Activated CD8-positive, alpha-beta memory T cell treated with anti-CD3 and anti-CD28 coated beads, Interleukin-2, amount 10 ng/mL, durations not matched to agents 7 days and 5 days (primary cell): ENCODE measurements at regions not wholly inside any gene's neighbourhood (a gene's known extent, or its start where the extent isn't known, plus 50 kb on each side); places are given as distances from the start of the nearest gene placed in this dataset.

ENCODE experiments used
- ATAC-seq: fragments of 150-1000 bp; cut with Tn5 transposase; one replicate; pipeline ENCODE4 v1.10.0; 2021; ENCODE audit warnings: moderate library complexity
- CTCF ChIA-PET: fragments of 350-600 bp; sonication (Branson Sonifier 250); formaldehyde crosslinking; loops from one replicate; lab custom pipeline; 2021; ENCODE audit warnings: antibody characterized with exemption; lab: Charles Lee
- DNase-seq: peaks from one replicate; pipeline ENCODE4 v3.0.0-alpha.2; 2020
- H3K27ac Mint-ChIP-seq: one replicate; pipeline ENCODE4 v1.8.0; 2021; ENCODE audit warnings: mild to moderate bottlenecking, mixed read lengths
- H3K27me3 Mint-ChIP-seq: one replicate; pipeline ENCODE4 v1.8.0; 2021; ENCODE audit warnings: mixed read lengths
- H3K36me3 Mint-ChIP-seq: one replicate; pipeline ENCODE4 v1.8.0; 2021; ENCODE audit warnings: mild to moderate bottlenecking, mixed read lengths
- H3K4me1 Mint-ChIP-seq: one replicate; pipeline ENCODE4 v1.8.0; 2021; ENCODE audit warnings: mixed read lengths
- H3K4me3 Mint-ChIP-seq: one replicate; pipeline ENCODE4 v1.8.0; 2021; ENCODE audit warnings: mild to moderate bottlenecking, moderate library complexity, mixed read lengths
- H3K9me3 Mint-ChIP-seq: one replicate; pipeline ENCODE4 v1.8.0; 2022; ENCODE audit warnings: low read depth, mixed read lengths

DNA sequence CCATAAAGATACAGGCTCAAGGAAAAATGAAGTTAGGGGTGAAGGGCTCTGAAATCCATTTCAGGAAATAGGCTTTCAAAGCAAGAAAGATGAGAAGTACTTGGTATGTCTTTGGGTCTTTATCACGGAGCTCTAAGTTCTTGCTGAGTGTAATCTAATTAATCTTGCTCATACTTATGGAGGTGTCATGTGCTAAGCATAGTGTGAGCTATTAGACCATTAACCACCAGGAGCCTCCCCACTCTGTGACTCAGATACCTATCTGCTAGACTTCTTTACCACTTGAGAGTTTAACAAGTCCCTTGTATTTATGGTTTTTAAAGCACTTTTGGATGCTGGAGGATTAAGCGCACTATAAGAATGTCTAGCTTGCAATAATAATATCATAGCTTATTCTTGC lies 678.7 kb downstream of the EPHA4 start:
- Mint-ChIP-seq H3K27ac (no peak overlapping the region), H3K4me3 (no peak overlapping the region), H3K27me3 (no peaks in the 10 kb centered on the region), H3K36me3 (no peaks in the 10 kb centered on the region), H3K4me1 (no peaks in the 10 kb centered on the region), H3K9me3 (no peaks in the 10 kb centered on the region)
- ATAC-seq (no peak), DNase-seq (no peak)
- CTCF ChIA-PET: interaction anchor here (0.7 kb wide), 1 partner anchor 17 kb away, joined by 3 read pairs; no protein-coding TSS in a partner anchor

DNA sequence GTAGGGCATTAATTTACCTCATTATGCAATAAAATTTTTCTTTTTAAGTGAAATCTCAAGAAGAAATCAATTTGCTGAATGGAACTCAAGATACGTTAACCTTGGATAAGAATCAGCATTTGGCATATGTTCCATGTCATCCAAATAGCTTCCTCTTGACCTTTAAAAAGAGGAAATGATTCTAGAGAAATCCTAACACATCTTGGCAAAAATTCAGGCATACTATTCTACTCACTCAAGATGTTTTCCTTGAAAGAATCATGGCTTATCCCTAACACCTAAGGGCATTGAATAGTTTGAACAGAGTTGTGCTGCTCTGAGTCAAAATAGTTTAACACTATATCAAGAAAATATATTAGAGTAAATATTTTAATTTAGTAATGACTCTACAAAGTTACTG lies 678.0 kb downstream of the EPHA4 start:
- Mint-ChIP-seq H3K9me3 (no peaks in the 10 kb centered on the region), H3K4me3 (no peak overlapping the region), H3K27ac (no peak overlapping the region), H3K4me1 (no peaks in the 10 kb centered on the region), H3K36me3 (no peaks in the 10 kb centered on the region), H3K27me3 (no peaks in the 10 kb centered on the region)
- CTCF ChIA-PET: interaction anchor here (0.7 kb wide), 1 partner anchor 18 kb away, joined by 3 read pairs; no protein-coding TSS in a partner anchor
- ATAC-seq (no peak), DNase-seq (no peak)

- DNase-seq (no peak), ATAC-seq (no peak)
- Mint-ChIP-seq H3K36me3 (no peaks in the 10 kb centered on the region), H3K4me3 (no peak overlapping the region), H3K27ac (no peak overlapping the region), H3K4me1 (no peaks in the 10 kb centered on the region), H3K27me3 (no peaks in the 10 kb centered on the region), H3K9me3 (no peaks in the 10 kb centered on the region)
- CTCF ChIA-PET: no interaction called here
Observed at GRCh38 chr2:220899492-220899891, 672.6 kb downstream of the EPHA4 start.

GRCh38 chr2:220904015-220904414 lies 668.1 kb downstream of the EPHA4 start:
- ATAC-seq: no peak
- H3K4me3 Mint-ChIP-seq: no peak overlapping the region
- H3K27ac Mint-ChIP-seq: no peak overlapping the region
- no peaks in the 10 kb centered on the region for H3K4me1 Mint-ChIP-seq
- DNase-seq: no peak
- CTCF ChIA-PET: no interaction called here
- no peaks in the 10 kb centered on the region for H3K36me3 Mint-ChIP-seq
- no peaks in the 10 kb centered on the region for H3K27me3 Mint-ChIP-seq
- H3K9me3 Mint-ChIP-seq: no peaks in the 10 kb centered on the region

GRCh38 chr2:220913384-220913783 lies 658.7 kb downstream of the EPHA4 start:
- ATAC-seq: no peak
- CTCF ChIA-PET: no interaction called here
- H3K27ac Mint-ChIP-seq: no peak overlapping the region

DNA sequence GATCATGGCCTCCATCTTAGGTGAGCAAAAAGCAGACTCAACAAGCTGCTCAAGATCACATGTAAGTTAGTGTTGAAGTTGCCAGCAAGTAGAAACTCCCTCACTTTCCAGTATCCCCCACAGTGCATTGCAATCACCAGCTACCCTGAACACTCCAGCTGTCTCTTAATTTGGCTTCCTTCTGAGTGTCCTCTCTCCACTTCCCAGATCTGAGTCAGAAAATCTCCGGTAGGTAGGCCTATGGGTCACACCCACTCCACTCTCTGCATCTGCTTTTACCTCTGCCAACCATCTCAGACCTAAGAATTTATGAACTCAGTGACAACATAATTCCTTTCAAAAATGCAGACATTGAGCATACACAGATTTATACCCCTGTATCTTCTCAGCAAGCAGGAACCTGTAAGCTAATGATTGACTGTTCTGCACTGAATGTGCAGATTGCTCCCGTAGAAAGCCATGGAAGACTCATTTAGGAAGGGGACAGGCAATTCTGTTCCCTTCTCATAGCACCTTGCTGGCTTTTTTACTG lies 656.9 kb downstream of the EPHA4 start:
- DNase-seq: no peak
- no peaks in the 10 kb centered on the region for H3K9me3 Mint-ChIP-seq
- H3K27ac Mint-ChIP-seq: no peak overlapping the region
- no peak overlapping the region for H3K4me3 Mint-ChIP-seq
- H3K36me3 Mint-ChIP-seq: no peaks in the 10 kb centered on the region
- no peak for ATAC-seq
- no peaks in the 10 kb centered on the region for H3K4me1 Mint-ChIP-seq
- peaks cover 2% of the 10 kb centered on the region for H3K27me3 Mint-ChIP-seq
- CTCF ChIA-PET: no interaction called here

More at GRCh38 chr2:220913384-220913783, 658.7 kb downstream of the EPHA4 start:
- Mint-ChIP-seq H3K9me3 (no peaks in the 10 kb centered on the region), H3K4me1 (no peaks in the 10 kb centered on the region), H3K27me3 (no peaks in the 10 kb centered on the region), H3K4me3 (no peak overlapping the region), H3K36me3 (no peaks in the 10 kb centered on the region)
- no peak for DNase-seq

DNA sequence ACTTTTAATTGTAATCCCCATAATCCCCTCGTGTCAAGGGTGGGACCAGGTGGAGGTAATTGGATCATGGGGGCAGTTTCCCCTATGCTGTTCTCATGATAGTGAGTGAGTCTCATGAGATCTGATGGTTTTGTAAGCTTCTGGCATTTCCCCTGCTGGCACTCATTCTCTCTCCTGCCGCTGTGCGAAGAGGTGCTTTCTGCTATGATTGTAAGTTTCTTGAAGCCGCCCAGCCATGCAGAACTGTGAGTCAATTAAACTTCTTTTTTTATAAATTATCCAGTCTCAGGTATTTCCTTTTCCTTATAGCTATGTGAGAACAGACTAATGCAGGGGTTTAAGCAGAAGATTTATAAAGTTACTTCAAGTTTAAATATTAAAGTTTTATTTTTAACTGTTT lies 655.2 kb downstream of the EPHA4 start:
- ATAC-seq (no peak), DNase-seq (no peak)
- Mint-ChIP-seq H3K4me1 (no peaks in the 10 kb centered on the region), H3K36me3 (no peaks in the 10 kb centered on the region), H3K9me3 (peaks cover 2% of the 10 kb centered on the region), H3K4me3 (no peak overlapping the region), H3K27me3 (peaks cover 2% of the 10 kb centered on the region), H3K27ac (no peak overlapping the region)
- CTCF ChIA-PET: no interaction called here

DNA sequence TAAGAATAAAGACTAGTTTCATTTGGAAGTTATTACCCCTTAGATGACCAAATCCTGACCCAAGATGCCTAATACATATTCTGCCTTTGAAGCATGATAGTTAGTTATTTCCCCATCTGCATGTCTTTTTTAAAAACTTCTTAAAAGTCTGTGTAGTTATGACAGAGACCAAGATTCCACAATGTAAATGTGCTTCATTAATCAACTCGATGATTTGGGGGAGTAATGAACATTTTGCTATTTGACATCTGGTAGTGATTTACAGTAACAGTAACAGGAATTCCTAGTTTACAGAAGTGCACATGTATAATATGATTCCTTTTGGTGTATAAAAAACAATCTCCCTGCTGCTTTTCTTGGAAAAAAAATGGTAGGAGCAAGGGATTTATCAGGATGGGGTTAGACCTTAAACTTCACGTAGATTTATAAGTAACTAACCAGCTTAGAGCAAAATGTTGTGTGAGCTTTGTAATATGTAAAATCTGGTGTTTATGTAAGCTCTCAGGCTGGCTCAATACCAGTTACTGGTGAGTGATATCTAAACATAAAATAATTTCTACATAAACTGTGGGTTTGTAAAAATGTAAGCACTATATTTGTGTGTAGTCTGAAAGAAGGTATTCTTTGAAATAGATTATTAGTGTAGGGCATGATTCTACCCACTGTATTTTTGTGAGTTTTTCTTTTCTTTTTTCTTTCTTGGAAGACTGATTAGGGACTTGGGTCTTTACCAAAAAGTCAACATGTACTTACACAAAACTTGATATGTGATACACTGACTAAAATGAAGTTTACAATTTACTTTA lies 641.6 kb downstream of the EPHA4 start:
- Mint-ChIP-seq H3K27ac (no peak overlapping the region), H3K4me1 (peaks cover 1% of the 10 kb centered on the region), H3K9me3 (peaks cover 9% of the 10 kb centered on the region), H3K4me3 (no peak overlapping the region), H3K27me3 (no peaks in the 10 kb centered on the region), H3K36me3 (peaks cover 1% of the 10 kb centered on the region)
- ATAC-seq (no peak), DNase-seq (no peak)
- CTCF ChIA-PET: no interaction called here

DNA sequence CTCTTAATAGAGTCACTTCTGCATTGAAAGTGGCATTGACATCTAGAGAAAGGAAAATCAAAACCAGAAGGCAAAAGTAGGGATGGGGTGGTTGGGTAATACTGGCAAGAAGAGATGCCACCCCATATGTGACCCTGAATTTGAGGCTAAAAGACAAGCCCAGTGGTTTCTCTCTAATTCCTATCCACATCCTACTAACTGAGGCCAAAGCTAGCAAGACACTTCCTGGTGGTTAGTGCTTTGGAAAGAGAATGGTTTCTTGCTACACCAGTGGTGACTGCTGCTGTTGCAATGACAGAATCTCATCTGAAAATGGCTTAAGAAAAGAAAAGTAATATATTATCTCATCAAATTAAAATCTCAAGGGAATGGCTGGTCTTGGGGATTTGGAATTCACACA lies 640.6 kb downstream of the EPHA4 start:
- H3K27me3 Mint-ChIP-seq: no peaks in the 10 kb centered on the region
- ATAC-seq: no peak
- peaks cover 11% of the 10 kb centered on the region for H3K4me1 Mint-ChIP-seq
- CTCF ChIA-PET: no interaction called here
- no peak for DNase-seq
- no peak overlapping the region for H3K27ac Mint-ChIP-seq
- H3K36me3 Mint-ChIP-seq: peaks cover 1% of the 10 kb centered on the region
- peaks cover 7% of the 10 kb centered on the region for H3K9me3 Mint-ChIP-seq
- H3K4me3 Mint-ChIP-seq: no peak overlapping the region

DNA sequence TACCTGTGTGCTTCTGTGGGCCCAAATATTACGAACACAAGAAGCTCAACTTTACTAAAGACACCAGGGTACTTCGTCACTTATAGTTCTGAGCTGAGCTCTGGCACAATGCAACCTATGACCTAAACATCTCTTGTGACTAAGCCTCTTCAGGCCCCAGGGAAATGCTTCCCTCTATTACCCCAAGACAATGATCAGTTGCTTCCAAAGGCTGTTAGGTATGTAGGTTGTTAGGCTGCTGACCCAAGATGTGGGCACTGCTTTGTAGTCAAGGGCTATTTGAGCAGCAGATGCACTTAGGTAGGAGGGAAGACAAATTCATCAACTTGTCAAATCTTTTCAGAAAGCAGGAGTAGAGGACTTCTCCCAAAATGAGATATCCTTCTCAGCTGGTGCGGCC lies 640.1 kb downstream of the EPHA4 start:
- Mint-ChIP-seq H3K4me1 (peaks cover 13% of the 10 kb centered on the region), H3K36me3 (peaks cover 1% of the 10 kb centered on the region), H3K27me3 (no peaks in the 10 kb centered on the region), H3K4me3 (no peak overlapping the region), H3K9me3 (peaks cover 2% of the 10 kb centered on the region), H3K27ac (no peak overlapping the region)
- no peak for ATAC-seq
- no peak for DNase-seq
- CTCF ChIA-PET: no interaction called here

- Mint-ChIP-seq H3K9me3 (no peaks in the 10 kb centered on the region), H3K36me3 (no peaks in the 10 kb centered on the region), H3K27me3 (no peaks in the 10 kb centered on the region), H3K4me3 (no peak overlapping the region), H3K4me1 (peaks cover 13% of the 10 kb centered on the region), H3K27ac (peak overlapping the region; percentile 24)
- ATAC-seq (peak; percentile 61), DNase-seq (peak; percentile 42)
- CTCF ChIA-PET: no interaction called here
Observed at GRCh38 chr2:220935789-220936321, 636.2 kb downstream of the EPHA4 start.

GRCh38 chr2:220936641-220937197 lies 635.4 kb downstream of the EPHA4 start:
- no peak for ATAC-seq

DNA sequence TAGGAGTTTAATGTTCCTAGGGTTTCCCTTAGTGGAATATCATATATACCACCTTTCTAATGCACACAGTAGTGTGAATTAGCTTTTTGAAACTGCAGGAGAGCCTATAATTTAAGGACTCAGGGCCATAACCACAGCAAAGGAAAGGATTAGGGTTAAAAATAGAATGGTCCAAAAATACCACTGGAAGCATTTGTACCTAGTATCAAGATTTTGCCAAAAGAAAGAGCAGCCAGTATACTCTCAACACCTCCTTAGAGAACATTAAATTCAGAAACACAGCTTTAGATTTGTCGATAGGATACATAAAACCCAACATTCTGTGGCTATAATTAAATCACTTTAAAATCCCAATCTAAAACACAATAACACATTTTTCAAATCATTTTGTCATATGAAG lies 634.9 kb downstream of the EPHA4 start:
- peaks cover 11% of the 10 kb centered on the region for H3K4me1 Mint-ChIP-seq
- CTCF ChIA-PET: no interaction called here
- H3K9me3 Mint-ChIP-seq: no peaks in the 10 kb centered on the region
- H3K27ac Mint-ChIP-seq: no peak overlapping the region
- H3K36me3 Mint-ChIP-seq: no peaks in the 10 kb centered on the region
- no peak for DNase-seq
- no peaks in the 10 kb centered on the region for H3K27me3 Mint-ChIP-seq
- H3K4me3 Mint-ChIP-seq: no peak overlapping the region
- no peak for ATAC-seq

More at GRCh38 chr2:220936641-220937197, 635.4 kb downstream of the EPHA4 start:
- Mint-ChIP-seq H3K27me3 (no peaks in the 10 kb centered on the region), H3K9me3 (no peaks in the 10 kb centered on the region), H3K4me3 (no peak overlapping the region), H3K27ac (no peak overlapping the region), H3K4me1 (peaks cover 12% of the 10 kb centered on the region), H3K36me3 (no peaks in the 10 kb centered on the region)
- CTCF ChIA-PET: no interaction called here
- DNase-seq: no peak

- ATAC-seq (no peak), DNase-seq (no peak)
- Mint-ChIP-seq H3K36me3 (no peaks in the 10 kb centered on the region), H3K4me3 (no peak overlapping the region), H3K27ac (no peak overlapping the region), H3K9me3 (no peaks in the 10 kb centered on the region), H3K27me3 (no peaks in the 10 kb centered on the region), H3K4me1 (peaks cover 10% of the 10 kb centered on the region)
- CTCF ChIA-PET: no interaction called here
Observed at GRCh38 chr2:220940646-220941045, 631.5 kb downstream of the EPHA4 start.
